Keratinocyte (primary cell): ENCODE measurements at regions not wholly inside any gene's neighbourhood (a gene's known extent, or its start where the extent isn't known, plus 50 kb on each side); places are given as distances from the start of the nearest gene placed in this dataset.

Experiments
- DNase-seq: peaks from one replicate; pipeline ENCODE4 v3.0.0-alpha.2; 2011; ENCODE audit warnings: low read depth, missing footprints, low spot score
- FAIRE-seq: peaks from 2 replicates; lab custom pipeline; 2011; peaks lifted over from hg19 to GRCh38; lab: Jason Lieb, UNC
- H2AFZ ChIP-seq: 2 replicates; pipeline ENCODE4 v1.6.0; 2012; ENCODE audit warnings: low read length, control low read depth, inconsistent platforms; ENCODE audit not compliant: control insufficient read depth
- H3K27ac ChIP-seq: 2 replicates; pipeline ENCODE4 v1.5.1; 2011; ENCODE audit warnings: low read length; ENCODE audit not compliant: control insufficient read depth, insufficient read depth
- H3K27me3 ChIP-seq: 3 replicates; pipeline ENCODE4 v1.6.0; 2011; ENCODE audit warnings: low read length; ENCODE audit not compliant: control insufficient read depth, insufficient read depth; ENCODE audit errors: extremely low read depth
- H3K36me3 ChIP-seq, 2 experiments: 2 replicates in 1 of 2; 3 replicates in 1 of 2; pipeline ENCODE4 v1.5.1; 2011; ENCODE audit warnings: low read length in 2 of 2, mild to moderate bottlenecking in 1 of 2; ENCODE audit not compliant: control insufficient read depth in 2 of 2, insufficient read depth in 2 of 2; ENCODE audit errors: extremely low read depth in 1 of 2
- H3K4me1 ChIP-seq: 3 replicates; pipeline ENCODE4 v1.5.1; 2011; ENCODE audit warnings: low read length; ENCODE audit not compliant: control insufficient read depth, insufficient read depth; ENCODE audit errors: extremely low read depth
- H3K4me2 ChIP-seq: 3 replicates; pipeline ENCODE4 v1.6.0; 2011; ENCODE audit warnings: low read depth, low read length; ENCODE audit not compliant: control insufficient read depth, insufficient read depth; ENCODE audit errors: extremely low read depth
- H3K4me3 ChIP-seq, 3 experiments: fragments of 200-600 bp in 1 of 3; sonication (generic) in 1 of 3; 2 replicates in 2 of 3; 3 replicates in 1 of 3; pipeline ENCODE4 v1.5.1; 2011 to 2016; ENCODE audit warnings: low read length in 3 of 3, mild to moderate bottlenecking in 3 of 3, control low read depth in 2 of 3, inconsistent platforms in 1 of 3, low read depth in 1 of 3, mixed read lengths in 1 of 3, mixed run types in 1 of 3, moderate library complexity in 1 of 3; ENCODE audit not compliant: control insufficient read depth in 2 of 3, insufficient read depth in 2 of 3; ENCODE audit errors: extremely low read depth in 1 of 3
- H3K79me2 ChIP-seq: 2 replicates; pipeline ENCODE4 v1.6.0; 2012; ENCODE audit warnings: low read length; ENCODE audit not compliant: control insufficient read depth, insufficient read depth
- H3K9ac ChIP-seq: 3 replicates; pipeline ENCODE4 v1.6.0; 2011; ENCODE audit warnings: low read length; ENCODE audit not compliant: control insufficient read depth, insufficient read depth; ENCODE audit errors: extremely low read depth
- H3K9me1 ChIP-seq: 3 replicates; pipeline ENCODE4 v1.6.0; 2011; ENCODE audit warnings: low read length; ENCODE audit not compliant: control insufficient read depth, insufficient read depth; ENCODE audit errors: extremely low read depth
- H3K9me3 ChIP-seq: 2 replicates; pipeline ENCODE4 v1.5.1; 2012; ENCODE audit warnings: low read depth, low read length; ENCODE audit not compliant: control insufficient read depth
- H4K20me1 ChIP-seq: 3 replicates; pipeline ENCODE4 v1.6.0; 2011; ENCODE audit warnings: low read length; ENCODE audit not compliant: control insufficient read depth, insufficient read depth; ENCODE audit errors: extremely low read depth
- EZH2 ChIP-seq: IDR thresholded peaks from one replicate; pipeline ENCODE4 v1.6.1; 2012; ENCODE audit warnings: inconsistent platforms, mild to moderate bottlenecking, low read length, moderate library complexity
- dilution Hi-C: fragments of 300-500 bp; cut with MboI; formaldehyde crosslinking; loops from one replicate; pipeline ENCODE4 v1.7.0; 2020; ENCODE audit warnings: low sequenced_read_pairs; ENCODE audit not compliant: extremely low pct_ligation_motif_present
- TF ChIP-seq, protein P1 (sequence below), 3 experiments: IDR thresholded peaks in 1 of 3; conservative IDR thresholded peaks in 1 of 3; optimal IDR thresholded peaks in 1 of 3; 2 replicates in 2 of 3; 3 replicates in 1 of 3; pipeline versions ENCODE3 to v1.5.1; 2011; ENCODE audit warnings: low read length in 3 of 3, mild to moderate bottlenecking in 3 of 3, moderate library complexity in 2 of 3, control low read depth in 1 of 3, inconsistent platforms in 1 of 3; ENCODE audit not compliant: insufficient read depth in 2 of 3; ENCODE audit errors: extremely low read depth in 1 of 3

DNA sequence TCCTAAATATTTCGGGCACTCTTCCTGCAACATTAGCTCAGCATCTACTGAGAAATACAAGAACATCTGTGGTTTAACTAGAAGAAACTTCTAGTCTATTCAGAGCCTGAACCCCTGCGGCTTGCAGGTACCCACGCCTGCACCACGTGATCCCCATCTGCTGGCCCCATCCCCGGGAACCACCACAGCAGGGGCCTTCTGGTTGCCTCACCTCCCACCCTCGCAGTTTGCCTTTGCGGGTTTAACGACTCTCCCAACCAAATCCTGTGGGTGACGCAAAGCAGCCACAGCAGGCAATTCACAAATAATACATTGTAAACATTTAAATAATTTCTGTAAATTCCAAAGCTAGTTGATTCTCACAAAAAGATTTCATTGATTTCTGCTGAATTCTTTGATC is 90.2 kb upstream of the TMEM18 start:
- H3K27me3 ChIP-seq: no peaks in the 10 kb centered on the region
- H3K4me1 ChIP-seq: no peaks in the 10 kb centered on the region
- H3K4me3 ChIP-seq: no peak overlapping the region
- no peak for DNase-seq
- H4K20me1 ChIP-seq: no peaks in the 10 kb centered on the region
- H3K4me2 ChIP-seq: no peak overlapping the region
- H3K9me3 ChIP-seq: peaks cover 2% of the 10 kb centered on the region
- no peaks in the 10 kb centered on the region for H3K9me1 ChIP-seq
- H3K36me3 ChIP-seq: no peaks in the 10 kb centered on the region
- dilution Hi-C loops: no loop called here
- H3K27ac ChIP-seq: no peak overlapping the region
- no peak for FAIRE-seq
- H3K79me2 ChIP-seq: no peaks in the 10 kb centered on the region
- no peak overlapping the region for H3K9ac ChIP-seq
- H2AFZ ChIP-seq: no peak overlapping the region
- no peak for TF ChIP-seq EZH2
- TF ChIP-seq, protein P1, sequence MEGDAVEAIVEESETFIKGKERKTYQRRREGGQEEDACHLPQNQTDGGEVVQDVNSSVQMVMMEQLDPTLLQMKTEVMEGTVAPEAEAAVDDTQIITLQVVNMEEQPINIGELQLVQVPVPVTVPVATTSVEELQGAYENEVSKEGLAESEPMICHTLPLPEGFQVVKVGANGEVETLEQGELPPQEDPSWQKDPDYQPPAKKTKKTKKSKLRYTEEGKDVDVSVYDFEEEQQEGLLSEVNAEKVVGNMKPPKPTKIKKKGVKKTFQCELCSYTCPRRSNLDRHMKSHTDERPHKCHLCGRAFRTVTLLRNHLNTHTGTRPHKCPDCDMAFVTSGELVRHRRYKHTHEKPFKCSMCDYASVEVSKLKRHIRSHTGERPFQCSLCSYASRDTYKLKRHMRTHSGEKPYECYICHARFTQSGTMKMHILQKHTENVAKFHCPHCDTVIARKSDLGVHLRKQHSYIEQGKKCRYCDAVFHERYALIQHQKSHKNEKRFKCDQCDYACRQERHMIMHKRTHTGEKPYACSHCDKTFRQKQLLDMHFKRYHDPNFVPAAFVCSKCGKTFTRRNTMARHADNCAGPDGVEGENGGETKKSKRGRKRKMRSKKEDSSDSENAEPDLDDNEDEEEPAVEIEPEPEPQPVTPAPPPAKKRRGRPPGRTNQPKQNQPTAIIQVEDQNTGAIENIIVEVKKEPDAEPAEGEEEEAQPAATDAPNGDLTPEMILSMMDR (optimal IDR thresholded peaks at IDR 0.05 in 1 of 3, IDR thresholded peaks at IDR 0.05 in 1 of 3, conservative IDR thresholded peaks at IDR 0.05 in 1 of 3; ENCODE audit: extremely low read depth in 1 of 3, insufficient read depth in 2 of 3, low read length in 3 of 3): no peak

DNA sequence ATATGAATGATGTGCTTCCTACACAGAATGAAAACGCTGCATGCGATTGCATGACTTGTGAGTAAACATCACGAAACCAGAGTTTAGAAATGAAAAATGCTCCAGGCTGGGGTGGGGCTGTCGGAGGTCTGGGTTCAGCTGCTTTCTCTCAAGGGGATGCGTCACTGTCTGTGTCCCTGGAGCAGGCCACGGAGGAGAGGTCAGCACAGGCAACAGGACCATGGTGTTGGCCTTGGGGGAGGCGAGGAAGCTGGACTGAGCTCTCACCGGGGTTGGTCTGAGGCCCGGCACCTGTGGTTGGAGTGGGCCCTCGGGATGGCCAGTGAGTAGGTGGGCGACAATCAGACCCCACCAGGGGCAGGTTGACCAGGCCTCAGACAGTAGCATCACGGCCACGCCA is 89.0 kb upstream of the TMEM18 start:
- Histone ChIP-seq H2AFZ (no peak overlapping the region), H4K20me1 (no peaks in the 10 kb centered on the region), H3K9me3 (no peaks in the 10 kb centered on the region), H3K27ac (no peak overlapping the region), H3K36me3 (no peaks in the 10 kb centered on the region), H3K4me3 (no peak overlapping the region), H3K9me1 (no peaks in the 10 kb centered on the region), H3K4me2 (no peak overlapping the region), H3K4me1 (no peaks in the 10 kb centered on the region), H3K79me2 (no peaks in the 10 kb centered on the region), H3K27me3 (no peaks in the 10 kb centered on the region), H3K9ac (no peak overlapping the region)
- DNase-seq: no peak
- TF ChIP-seq, protein P1 (optimal IDR thresholded peaks at IDR 0.05 in 1 of 3, IDR thresholded peaks at IDR 0.05 in 1 of 3, conservative IDR thresholded peaks at IDR 0.05 in 1 of 3; ENCODE audit: extremely low read depth in 1 of 3, insufficient read depth in 2 of 3, low read length in 3 of 3): no peak
- no peak for TF ChIP-seq EZH2
- dilution Hi-C loops: no loop called here
- FAIRE-seq: no peak
